BJ (cell line): ENCODE measurements at regions not wholly inside any gene's neighbourhood (a gene's known extent, or its start where the extent isn't known, plus 50 kb on each side); places are given as distances from the start of the nearest gene placed in this dataset.

Experiments used
- CTCF ChIA-PET: fragments of 350-600 bp; formaldehyde crosslinking; extraction: SDS; loops from one replicate; lab custom pipeline; 2021; ENCODE audit warnings: antibody characterized with exemption, inconsistent platforms; lab: Yijun Ruan, JAX
- POLR2A ChIA-PET: fragments of 300-600 bp; sonication (Branson Sonifier 250); formaldehyde crosslinking; extraction: SDS; loops from one replicate; lab custom pipeline; 2021; ENCODE audit warnings: antibody characterized with exemption; lab: Charles Lee
- DNase-seq: peaks from one replicate; pipeline ENCODE4 v3.0.0-alpha.2; 2011; ENCODE audit warnings: low read depth
- H3K27me3 ChIP-seq: 2 replicates; pipeline ENCODE4 v1.6.0; 2011; ENCODE audit warnings: low read length; ENCODE audit not compliant: control insufficient read depth, insufficient read depth
- H3K36me3 ChIP-seq: 2 replicates; pipeline ENCODE4 v1.5.1; 2011; ENCODE audit warnings: low read length; ENCODE audit not compliant: control insufficient read depth, insufficient read depth
- H3K4me3 ChIP-seq: 2 replicates; pipeline ENCODE4 v1.5.1; 2011; ENCODE audit warnings: low read depth, mild to moderate bottlenecking, control low read depth, low read length
- CTCF ChIP-seq: IDR thresholded peaks from 2 replicates; pipeline ENCODE4 v1.5.1; 2011; ENCODE audit warnings: low read depth, mild to moderate bottlenecking, control low read depth, inconsistent platforms, low read length, moderate library complexity; ENCODE audit not compliant: insufficient read depth

DNA sequence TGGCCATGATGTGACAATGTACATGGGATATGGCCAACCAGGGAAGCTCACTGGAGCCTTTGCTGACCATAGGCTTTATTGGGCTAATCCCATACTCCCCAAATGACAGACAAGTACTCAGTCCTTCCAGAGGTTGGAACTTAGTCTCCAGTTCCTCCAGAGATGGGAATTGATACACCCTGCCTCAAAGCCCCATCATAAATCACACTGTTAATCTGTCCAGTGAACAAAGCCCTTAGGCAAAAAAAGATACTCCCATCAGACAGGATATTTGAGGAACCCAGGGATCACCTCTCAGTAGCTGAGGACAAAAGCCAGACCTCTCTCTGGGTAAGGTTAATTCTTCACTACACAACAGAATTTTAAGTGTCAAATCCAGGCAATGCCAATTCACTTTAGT, 247.5 kb upstream of the CDH20 start:
- CTCF ChIA-PET: no interaction called here
- TF ChIP-seq CTCF: no peak
- no peak for DNase-seq
- POLR2A ChIA-PET: no interaction called here
- no peaks in the 10 kb centered on the region for H3K36me3 ChIP-seq
- no peaks in the 10 kb centered on the region for H3K27me3 ChIP-seq
- no peak overlapping the region for H3K4me3 ChIP-seq

- CTCF ChIA-PET: no interaction called here
- no peaks in the 10 kb centered on the region for H3K36me3 ChIP-seq
- H3K27me3 ChIP-seq: no peaks in the 10 kb centered on the region
- TF ChIP-seq CTCF: no peak
- POLR2A ChIA-PET: no interaction called here
- no peak overlapping the region for H3K4me3 ChIP-seq
- DNase-seq: no peak
These were observed 246.6 kb upstream of the CDH20 start for GRCh38 chr18:61086657-61087056.

DNA sequence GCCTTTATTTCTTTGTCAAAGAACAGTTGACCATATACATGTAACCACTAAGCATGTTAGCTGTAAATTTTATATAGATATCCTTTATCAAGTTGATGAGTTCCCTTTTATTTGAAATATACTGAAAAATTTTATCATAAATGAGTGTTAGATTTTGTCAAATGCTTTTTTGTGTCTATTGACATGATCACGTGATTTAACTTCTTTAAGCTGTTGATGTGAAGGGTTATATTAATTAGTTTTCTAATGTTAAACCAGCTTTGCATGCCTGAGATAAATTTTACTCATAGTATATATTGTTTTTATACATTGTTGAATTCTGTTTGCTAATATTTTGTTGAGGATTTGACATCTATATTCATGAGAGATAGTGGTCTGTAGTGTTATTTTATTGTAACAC, 241.9 kb upstream of the CDH20 start:
- TF ChIP-seq CTCF: no peak
- ChIA-PET POLR2A (no interaction called here), CTCF (no interaction called here)
- H3K4me3 ChIP-seq: no peak overlapping the region
- H3K27me3 ChIP-seq: no peaks in the 10 kb centered on the region
- no peaks in the 10 kb centered on the region for H3K36me3 ChIP-seq
- DNase-seq: no peak

- H3K36me3 ChIP-seq: no peaks in the 10 kb centered on the region
- DNase-seq: no peak
- TF ChIP-seq CTCF: no peak
- POLR2A ChIA-PET: no interaction called here
- no peaks in the 10 kb centered on the region for H3K27me3 ChIP-seq
- CTCF ChIA-PET: interaction anchor here (1.0 kb wide), 1 partner anchor 408 kb away, joined by 3 read pairs; no protein-coding TSS in a partner anchor
- no peak overlapping the region for H3K4me3 ChIP-seq
These were observed 239.3 kb upstream of the CDH20 start for GRCh38 chr18:61093965-61094364.

GRCh38 chr18:61096226-61096625, 237.0 kb upstream of the CDH20 start:
- TF ChIP-seq CTCF: no peak
- Histone ChIP-seq H3K36me3 (no peaks in the 10 kb centered on the region), H3K4me3 (no peak overlapping the region), H3K27me3 (no peaks in the 10 kb centered on the region)
- ChIA-PET CTCF (no interaction called here), POLR2A (no interaction called here)
- no peak for DNase-seq
